ENCODE measurements at regions not wholly inside any gene's neighbourhood (a gene's known extent, or its start where the extent isn't known, plus 50 kb on each side); places are given as distances from the start of the nearest gene placed in this dataset.
"Not testable (repeated sequence)": the region's sequence is repeated elsewhere in the genome, so short reads cannot be mapped to it uniquely, and the experiment has no call there.

GRCh38 chr4:79266136-79266535 lies 59.7 kb downstream of the NAA11 start:
- no peak for DNase-seq (ENCODE audit: low spot score)

DNA sequence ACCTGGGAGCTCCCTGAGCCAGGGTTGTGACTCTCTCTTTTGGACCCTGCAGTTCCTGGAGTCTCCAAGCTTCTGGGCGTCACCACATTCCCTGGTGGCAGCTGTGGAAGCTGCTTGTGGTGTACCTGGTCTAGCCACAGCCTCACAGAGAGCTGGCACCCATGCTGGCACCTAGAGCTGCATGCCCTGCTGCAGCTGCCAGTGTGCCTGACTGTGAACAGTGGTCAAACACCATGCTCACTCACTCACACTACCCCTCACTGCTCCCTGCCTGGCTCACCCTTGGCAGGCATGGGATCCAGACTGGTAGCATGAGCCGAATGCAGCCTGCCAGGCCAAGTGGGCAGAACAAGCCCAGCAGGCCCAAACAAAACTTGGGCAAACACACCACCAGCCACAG lies 66.6 kb downstream of the NAA11 start:
- no peak for DNase-seq (ENCODE audit: low spot score)

DNA sequence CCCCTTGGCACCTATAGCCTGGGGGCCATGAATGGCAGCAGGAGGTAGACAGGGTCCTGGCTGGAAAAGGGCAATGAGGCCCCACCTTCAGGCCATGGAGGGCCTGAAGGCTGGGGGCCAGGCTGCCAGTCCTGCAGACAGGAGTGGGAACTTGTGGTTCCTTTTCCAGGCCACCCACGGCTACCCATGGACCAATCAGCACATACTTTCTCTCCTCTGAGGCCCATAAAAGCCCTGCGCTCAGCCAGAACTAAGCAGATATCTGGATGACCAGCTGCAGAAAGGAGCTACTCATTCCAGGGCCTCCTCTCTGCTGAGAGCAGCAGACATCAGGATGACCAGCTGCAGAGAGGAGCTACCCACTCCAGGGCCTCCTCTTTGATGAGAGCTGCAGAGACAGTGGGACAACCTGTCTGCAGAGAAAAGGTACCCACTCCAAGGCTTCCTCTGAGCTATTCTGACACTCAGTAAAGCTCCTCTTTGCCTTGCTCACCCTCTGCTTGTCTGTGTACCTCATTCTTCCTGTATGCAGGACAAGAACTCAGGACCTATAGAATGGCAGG lies 67.2 kb downstream of the NAA11 start:
- DNase-seq (ENCODE audit: low spot score), result no peak

- no peak for DNase-seq (ENCODE audit: low spot score)
Measured at GRCh38 chr4:79257953-79258613, 67.8 kb downstream of the NAA11 start.

- no peak for DNase-seq (ENCODE audit: low spot score)
Measured at GRCh38 chr4:79255793-79256192, 70.1 kb downstream of the NAA11 start.

GRCh38 chr4:79253924-79254323 lies 71.9 kb downstream of the NAA11 start:
- no peak for DNase-seq (ENCODE audit: low spot score)

DNA sequence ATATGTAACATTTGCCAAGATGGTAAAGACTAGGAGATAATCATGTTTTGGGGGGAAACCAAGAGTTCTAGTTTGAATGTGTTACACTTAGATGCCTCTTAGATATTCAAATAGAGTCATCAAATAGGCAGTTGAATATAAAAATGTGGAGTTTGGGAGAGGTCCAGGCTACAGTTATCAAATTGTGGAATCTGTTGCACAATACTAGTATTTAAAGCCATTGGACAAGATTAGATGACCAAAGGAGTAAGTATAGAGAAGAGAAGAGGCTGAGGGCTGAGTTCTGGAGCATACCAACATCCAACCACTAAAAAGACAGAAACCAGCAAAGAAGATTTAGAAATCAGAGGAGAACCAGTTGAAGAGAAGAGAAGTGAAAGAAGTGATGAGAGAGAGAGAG lies 72.7 kb downstream of the NAA11 start:
- DNase-seq (ENCODE audit: low spot score), result no peak

DNA sequence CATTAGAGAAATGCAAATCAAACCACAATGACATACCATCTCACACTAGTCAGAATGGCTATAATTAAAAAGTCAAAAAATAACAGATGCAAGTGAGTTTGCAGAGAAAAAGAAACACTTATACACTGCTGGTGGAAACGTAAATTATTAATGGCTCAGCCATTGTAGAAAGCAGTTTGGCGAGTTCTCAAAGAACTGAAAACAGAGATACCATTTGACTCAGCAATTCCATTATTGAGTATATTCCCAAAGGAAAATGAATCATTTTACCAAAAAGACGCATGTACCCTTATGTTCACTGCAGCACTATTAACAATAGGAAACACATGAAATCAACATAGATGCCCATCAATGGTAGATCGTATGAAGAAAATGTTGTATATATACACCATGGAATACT lies 75.0 kb downstream of the NAA11 start:
- no peak for DNase-seq (ENCODE audit: low spot score)

GRCh38 chr4:79249881-79250503 lies 75.9 kb downstream of the NAA11 start:
- no peak for DNase-seq (ENCODE audit: low spot score)

DNA sequence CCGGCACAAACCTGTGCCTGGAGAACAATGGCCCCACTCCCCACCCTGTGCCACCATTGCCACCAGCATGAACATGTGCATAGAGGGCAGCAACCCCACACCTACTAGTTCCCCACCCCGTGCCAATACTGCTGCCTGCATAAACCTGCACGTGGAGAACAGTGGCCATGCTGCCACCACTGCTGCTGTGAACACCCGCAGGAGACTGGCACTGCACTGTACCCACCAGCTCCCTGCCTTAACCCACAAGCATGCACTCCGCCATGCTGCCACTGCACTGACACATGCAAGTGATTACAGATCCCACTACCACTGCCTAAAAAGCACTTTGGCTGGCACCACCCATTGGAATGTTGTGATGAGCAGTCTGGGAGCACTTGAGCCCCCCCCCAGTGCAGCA lies 77.3 kb downstream of the NAA11 start:
- DNase-seq (ENCODE audit: low spot score), result no peak

DNA sequence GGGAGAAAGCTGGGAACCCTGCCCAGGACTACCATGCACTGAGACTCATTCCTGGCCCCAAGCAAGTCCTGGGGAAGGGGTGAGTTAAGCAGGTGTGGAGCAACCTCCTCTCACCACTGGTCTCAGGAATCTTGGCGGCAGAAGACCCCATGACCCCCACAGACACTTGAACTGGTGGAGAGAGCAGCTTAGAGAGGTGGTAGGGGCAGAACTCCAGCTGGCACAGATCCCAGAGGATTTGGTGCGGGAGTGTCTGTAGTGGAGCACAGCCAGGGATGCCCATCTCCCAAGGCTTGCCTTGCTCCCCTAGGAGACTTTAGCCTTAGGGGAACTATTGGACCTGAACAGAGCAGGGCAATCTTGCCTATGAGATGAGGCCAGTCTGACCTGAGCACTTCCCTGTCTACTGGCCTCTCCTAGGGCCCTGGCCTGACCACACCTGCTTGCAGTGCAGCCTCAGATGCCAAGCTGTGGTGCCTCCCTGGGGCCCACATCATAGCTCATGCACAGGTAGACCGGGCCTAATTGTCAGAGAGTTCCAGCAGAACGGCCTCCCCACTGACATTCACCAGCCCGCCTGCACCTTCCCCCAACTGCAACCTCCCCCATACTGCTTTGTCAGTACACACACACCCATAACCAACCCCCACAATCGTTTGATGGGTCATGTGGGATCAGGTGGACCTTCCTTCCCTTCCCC lies 78.0 kb downstream of the NAA11 start:
- DNase-seq (ENCODE audit: low spot score), result no peak

- DNase-seq (ENCODE audit: low spot score), result not testable (repeated sequence)
Measured at GRCh38 chr4:79245200-79245940, 80.5 kb downstream of the NAA11 start.

DNA sequence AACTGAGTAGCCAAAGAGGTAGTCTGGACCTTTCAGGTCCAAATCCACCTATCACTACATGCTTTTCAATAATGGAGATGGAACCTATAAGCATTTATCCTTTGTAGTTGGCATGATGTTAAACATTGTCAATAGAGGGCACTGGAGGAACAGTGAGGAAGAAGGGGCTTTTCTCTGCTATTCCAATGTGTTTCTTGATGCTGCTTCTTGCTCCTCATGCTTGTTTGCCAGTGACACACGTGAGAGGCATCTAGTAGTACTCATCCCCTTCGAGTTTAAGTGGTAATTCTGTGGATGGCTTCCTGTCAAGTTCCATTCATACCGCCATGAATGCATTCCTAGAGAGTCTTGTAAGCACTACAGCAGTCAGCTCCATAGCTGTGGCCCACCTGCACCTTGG lies 84.0 kb downstream of the NAA11 start:
- DNase-seq (ENCODE audit: low spot score), result peak; percentile 51

DNA sequence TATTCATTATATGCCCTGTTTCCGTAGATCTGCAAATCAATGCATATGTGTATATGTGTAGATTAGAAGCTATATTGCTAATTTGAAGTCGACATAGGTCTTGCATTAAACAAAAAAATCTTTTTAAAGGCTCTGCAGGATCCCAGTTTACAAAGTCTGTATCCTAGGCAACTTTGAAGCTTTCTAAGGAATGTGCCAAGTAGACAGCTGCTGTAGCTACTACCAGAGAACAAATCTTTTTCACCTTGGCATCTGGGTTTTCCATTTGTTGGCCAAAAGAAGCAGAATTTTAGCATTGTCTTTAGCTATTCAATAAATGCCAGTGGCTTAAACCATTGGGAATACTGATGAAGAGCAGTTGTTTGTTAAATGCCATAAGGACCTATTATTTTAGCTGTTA lies 88.0 kb downstream of the NAA11 start:
- DNase-seq (ENCODE audit: low spot score), result no peak

- no peak for DNase-seq (ENCODE audit: low spot score)
Measured at GRCh38 chr4:79236785-79237184, 89.1 kb downstream of the NAA11 start.

DNA sequence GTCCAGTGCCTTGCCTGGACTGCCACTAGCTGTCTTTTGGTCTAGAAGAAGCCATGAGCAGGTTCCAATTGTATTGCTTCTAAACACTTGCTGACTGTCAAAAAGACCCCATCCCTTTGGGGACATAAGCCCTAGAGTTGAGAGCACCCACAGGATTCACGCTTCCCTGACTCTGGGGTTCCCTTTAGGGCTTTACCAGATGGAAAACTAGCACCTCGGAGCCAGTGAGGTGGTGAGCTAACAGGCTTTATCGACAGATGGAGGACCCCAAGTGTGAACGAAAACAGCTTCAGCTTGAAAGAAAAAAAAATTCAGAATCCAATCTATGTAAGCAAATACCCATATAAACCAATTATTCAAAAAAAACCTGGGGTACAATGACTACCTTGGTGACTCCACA lies 90.8 kb downstream of the NAA11 start:
- DNase-seq (ENCODE audit: low spot score), result no peak

DNA sequence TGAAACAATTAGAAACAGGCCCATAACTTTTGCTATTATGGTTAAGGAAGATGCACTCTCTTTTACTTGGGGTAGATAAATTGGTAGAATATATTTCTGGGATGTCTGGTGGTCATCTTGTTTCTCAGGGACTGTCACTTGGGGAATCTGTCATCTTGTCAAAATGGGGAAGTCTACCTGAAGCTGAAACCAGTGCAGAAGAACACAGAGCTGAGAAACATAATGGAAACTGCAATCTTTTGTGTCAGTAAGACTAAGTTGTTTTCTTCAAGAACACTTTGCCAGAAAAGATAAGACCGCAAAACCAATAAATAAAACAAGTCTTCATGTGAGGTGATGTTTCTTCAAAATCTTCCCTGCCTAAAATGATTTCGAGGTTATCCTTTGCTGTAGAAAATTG lies 92.0 kb downstream of the NAA11 start:
- no peak for DNase-seq (ENCODE audit: low spot score)

GRCh38 chr4:79232540-79232939 lies 93.3 kb downstream of the NAA11 start:
- DNase-seq (ENCODE audit: low spot score), result no peak

DNA sequence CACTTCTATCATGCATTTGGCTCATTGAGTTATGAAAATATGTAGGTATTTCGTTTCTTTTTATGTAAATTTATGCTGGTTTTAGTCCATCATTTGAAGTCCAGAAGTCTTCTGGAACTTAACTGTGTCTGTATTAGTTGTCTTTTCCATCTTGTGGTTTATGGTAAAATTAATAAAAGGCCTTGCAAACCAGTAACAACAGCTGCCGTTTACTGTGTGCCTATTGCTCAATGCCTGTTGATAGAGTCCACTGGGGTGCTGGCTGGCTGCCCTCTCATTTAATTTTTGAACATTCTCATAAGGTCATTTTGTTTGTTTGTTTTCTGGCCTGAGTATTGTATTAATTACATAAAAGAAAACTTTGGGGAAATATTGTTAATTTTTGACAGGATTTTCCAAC lies 98.0 kb downstream of the NAA11 start:
- no peak for DNase-seq (ENCODE audit: low spot score)

DNA sequence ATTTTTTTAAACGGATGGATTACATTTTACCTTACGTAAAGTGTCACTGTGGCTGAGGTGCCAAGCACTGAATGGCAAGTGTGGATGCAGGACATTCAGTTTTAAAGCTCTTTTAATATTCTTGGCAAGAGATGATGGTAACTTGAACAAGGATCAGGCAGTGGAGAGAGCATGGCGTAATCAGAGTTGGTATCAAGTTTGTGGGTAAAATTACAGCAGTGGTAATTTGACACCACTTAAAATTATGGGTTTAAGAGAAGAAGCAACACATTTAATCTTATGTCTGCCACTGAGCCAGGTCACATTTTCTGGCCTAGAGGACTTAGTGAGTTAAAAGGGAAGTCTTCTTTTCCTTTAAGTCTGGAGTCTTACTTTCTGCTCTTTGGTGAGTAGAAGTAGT lies 100.5 kb downstream of the NAA11 start:
- DNase-seq (ENCODE audit: low spot score), result no peak

DNA sequence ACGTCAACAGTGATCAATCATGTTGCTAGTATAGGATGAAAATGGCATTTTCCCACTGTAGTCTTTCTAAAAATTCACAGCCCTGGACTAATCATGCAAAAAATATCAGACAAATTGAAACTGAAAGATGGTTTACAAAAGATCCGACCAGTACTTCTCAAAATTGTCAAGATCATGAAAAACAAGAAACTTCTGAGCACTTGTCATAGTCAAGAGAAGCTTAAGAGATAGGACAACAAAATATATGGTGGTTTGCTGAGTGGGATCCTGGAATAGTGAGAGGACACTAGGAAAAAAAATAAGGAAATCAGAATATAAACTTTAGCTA lies 101.1 kb downstream of the NAA11 start:
- DNase-seq (ENCODE audit: low spot score), result no peak

Measured in HT-29 (cell line).